ENCODE measurements at regions not wholly inside any gene's neighbourhood (a gene's known extent, or its start where the extent isn't known, plus 50 kb on each side); places are given as distances from the start of the nearest gene placed in this dataset.

DNA sequence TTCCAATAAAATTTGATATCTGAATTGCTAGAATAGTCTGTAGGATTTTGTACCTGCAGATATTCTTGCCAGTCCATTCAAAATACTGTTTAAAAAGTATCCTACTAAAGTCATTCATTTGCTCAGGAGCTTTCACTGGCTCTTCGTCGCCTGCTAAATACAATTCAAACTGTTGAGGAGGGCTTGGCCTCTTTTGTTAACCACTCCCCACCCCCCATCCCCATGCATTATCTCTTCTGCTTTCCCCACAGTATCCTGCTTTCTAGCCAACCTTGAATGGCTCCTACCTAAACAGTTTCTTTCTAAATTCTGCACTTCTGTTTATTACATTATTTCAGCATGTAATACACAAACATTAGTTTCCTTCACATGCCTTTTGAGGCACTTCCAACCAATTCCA, 230.8 kb downstream of the CPE start:
- TF ChIP-seq, protein P1, sequence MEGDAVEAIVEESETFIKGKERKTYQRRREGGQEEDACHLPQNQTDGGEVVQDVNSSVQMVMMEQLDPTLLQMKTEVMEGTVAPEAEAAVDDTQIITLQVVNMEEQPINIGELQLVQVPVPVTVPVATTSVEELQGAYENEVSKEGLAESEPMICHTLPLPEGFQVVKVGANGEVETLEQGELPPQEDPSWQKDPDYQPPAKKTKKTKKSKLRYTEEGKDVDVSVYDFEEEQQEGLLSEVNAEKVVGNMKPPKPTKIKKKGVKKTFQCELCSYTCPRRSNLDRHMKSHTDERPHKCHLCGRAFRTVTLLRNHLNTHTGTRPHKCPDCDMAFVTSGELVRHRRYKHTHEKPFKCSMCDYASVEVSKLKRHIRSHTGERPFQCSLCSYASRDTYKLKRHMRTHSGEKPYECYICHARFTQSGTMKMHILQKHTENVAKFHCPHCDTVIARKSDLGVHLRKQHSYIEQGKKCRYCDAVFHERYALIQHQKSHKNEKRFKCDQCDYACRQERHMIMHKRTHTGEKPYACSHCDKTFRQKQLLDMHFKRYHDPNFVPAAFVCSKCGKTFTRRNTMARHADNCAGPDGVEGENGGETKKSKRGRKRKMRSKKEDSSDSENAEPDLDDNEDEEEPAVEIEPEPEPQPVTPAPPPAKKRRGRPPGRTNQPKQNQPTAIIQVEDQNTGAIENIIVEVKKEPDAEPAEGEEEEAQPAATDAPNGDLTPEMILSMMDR (conservative IDR thresholded peaks at IDR 0.05 in 1 of 2, IDR thresholded peaks at IDR 0.05 in 1 of 2; ENCODE audit: low read depth in 1 of 2, low read length in 2 of 2), result no peak
- TF ChIP-seq EZH2 (IDR thresholded peaks at IDR 0.05; ENCODE audit: low read length, missing control alignments), result no peak

Data from fibroblast of lung (primary cell).